HG03575 (cell line): ENCODE measurements at regions not wholly inside any gene's neighbourhood (a gene's known extent, or its start where the extent isn't known, plus 50 kb on each side); places are given as distances from the start of the nearest gene placed in this dataset.

Source experiments
- ATAC-seq: cut with Tn5 transposase; IDR thresholded peaks from one replicate; pipeline ENCODE4 v1.9.1; 2021; ENCODE audit not compliant: unreplicated experiment, insufficient number of reproducible peaks, low FRiP score; ENCODE audit errors: extremely low read depth

DNA sequence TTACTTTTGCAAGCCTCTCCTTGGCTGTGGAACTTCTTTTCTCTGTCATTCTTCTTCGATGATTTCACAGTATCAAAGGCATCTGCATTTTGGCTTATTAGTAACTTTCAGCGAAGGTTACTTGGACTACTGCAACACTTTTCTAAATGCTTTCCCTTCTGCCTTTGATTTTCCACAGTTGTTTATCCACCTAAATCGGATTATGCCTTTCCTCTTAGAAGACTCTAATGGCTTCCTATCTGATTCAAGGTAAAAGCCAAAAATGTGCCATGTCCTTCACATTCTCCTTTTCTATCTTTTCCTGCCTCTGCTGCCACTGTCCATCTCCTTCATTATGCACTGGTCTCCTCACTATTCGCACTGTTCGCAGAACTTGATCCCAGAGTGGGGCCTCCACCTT lies 1606.3 kb upstream of the LRRTM3 start:
- no peak for ATAC-seq

DNA sequence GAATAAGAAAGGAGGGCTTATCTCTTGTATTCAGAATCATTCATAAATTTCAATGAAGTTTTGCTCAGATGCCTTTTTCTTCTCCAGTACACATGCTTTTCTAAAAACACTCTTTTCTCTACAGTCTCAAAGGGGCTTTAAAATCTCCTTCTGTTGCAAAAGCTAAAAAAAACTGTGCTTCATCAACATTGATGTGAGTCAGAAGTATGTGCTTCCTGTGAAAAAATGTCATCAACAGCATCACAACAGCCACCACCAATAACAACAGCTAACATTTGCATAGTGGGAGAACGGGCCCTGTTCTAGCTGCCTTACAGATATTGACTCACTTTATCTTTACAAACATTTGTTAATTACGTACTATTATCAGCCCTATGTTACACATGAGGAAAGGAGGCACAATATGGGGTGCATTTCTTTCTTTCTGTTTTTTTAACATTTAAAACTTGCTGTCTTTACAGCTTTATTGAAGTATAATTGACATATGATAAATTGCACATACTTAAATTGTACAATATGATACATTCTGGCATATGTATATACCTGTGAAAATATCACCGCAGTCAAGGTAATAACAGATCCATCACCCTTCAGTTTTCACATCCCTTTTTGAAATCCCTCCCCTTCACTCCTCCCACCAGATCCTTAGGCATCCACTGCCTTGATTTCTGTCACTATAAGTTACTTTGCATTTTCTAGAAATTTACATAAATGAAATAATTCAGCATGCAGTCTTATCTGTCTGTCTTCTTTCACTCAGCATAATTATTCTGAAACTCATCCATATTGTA lies 1605.4 kb upstream of the LRRTM3 start:
- no peak for ATAC-seq

DNA sequence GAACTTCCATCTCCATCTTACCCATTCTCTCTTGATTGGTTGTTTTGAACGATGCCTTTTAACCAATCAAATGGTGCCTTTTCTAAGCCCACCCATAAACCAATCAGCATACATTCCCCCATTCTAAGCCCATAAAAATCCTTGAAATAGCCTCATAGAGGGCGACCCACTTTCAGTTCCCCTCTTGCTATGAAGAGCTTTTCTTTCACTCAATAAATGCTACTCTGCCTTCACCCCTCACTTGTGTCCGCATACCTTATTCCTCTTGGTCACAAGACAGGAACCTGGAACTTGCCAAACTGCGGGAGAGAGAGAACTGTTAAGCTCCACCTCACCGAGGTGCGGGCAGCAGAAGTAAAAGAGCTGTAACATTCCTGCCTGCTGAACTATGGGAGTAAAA lies 1602.0 kb upstream of the LRRTM3 start:
- no peak for ATAC-seq

DNA sequence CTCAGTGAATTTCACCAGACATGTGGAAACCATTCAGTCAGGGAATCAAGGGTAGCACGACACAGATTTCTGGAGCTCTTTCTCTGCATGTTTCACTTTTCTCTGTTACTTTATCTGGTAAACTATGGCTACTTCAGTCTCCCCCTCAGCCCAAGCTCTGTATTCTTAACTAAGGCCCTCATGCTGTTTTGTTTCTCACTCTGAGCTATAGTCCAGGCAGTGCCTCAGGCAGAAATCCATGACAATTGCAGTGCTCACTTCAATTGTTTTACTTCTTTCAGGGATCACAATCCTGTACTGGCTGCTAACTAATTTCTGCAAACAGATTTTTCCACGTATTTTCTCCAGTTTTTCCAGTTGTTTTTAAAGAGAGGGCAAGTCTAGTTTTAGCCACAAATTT lies 1599.9 kb upstream of the LRRTM3 start:
- ATAC-seq = no peak

DNA sequence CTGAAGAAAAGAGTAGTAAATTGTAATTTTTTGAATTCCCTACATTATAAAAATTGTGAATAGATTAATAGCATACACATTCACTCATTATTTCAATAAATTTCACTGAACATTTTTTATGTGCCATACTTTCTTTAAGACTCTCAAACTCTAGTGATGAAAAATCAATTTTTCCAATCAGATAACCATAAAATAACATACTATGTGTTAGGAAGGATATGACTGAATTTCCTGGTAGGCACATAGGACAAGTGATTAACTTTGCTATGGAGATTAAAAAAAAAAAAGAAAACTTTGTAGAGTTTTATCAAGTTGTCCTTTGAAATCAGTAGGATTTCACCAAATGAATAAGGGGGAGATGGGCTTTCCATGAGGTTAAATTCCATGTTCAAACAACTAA lies 1597.3 kb upstream of the LRRTM3 start:
- ATAC-seq = no peak

DNA sequence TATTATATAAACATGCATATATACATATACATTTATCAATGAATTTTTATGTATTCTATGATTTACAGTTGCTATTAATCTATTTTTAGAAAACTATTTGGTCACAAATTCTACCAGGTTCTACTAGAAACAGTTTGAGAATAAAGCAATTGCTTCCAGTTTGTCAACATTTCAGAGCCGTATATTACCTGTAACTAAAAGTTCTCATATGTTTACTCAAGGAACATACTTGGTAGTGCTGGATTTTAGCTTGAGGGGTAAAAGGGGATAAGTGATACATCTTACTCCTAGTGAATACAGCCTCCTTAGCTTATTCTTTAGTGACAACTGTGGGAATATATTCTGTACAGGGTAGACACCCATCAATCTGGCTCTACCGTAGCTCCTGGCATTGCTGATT lies 1590.5 kb upstream of the LRRTM3 start:
- ATAC-seq = no peak

DNA sequence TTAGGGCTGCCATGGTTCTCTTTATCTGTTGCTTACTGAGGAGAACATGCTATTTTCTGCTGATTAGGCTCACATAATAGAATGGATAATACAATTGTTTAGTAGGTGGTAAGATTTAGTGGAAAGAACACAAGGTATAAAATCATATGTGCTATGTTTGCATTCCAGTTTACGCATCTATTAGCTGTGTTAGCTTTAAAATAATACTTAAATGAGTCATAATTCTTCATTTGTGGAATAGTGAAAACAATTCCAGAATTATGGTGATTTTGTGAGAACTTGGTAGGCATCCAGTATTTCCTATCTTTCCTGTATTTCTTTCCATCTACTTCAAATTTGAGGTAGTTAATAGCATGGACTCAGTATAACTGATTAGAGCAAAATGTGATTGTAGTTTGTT lies 1585.5 kb upstream of the LRRTM3 start:
- ATAC-seq = no peak

DNA sequence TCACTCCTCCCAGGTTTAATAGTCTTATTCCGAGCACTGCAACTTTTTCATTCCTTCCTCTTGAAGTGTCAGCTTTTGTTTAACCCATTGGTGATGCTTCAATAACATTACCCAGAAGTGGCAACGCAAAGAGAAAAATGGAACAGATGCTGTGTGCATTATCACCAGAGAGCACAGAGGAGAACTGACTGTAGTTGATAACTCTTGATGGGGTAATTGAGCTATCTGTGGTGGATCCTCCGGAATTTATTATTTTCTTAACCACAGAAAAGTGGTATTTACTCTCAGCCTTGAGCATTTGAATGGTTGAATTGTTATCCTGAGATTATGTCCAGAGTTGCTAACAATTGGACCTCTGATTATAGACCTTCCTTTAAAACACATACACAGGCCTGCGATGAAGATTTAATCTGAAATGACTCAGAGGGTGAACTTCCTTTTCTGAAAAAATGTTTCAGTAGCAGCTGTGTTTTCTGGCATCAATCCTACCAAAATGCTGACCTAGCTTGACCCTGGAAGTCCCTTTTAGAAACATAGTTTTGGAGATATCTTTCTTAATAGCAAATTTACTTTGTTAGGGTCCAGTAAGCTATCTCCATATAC lies 1584.4 kb upstream of the LRRTM3 start:
- no peak for ATAC-seq

DNA sequence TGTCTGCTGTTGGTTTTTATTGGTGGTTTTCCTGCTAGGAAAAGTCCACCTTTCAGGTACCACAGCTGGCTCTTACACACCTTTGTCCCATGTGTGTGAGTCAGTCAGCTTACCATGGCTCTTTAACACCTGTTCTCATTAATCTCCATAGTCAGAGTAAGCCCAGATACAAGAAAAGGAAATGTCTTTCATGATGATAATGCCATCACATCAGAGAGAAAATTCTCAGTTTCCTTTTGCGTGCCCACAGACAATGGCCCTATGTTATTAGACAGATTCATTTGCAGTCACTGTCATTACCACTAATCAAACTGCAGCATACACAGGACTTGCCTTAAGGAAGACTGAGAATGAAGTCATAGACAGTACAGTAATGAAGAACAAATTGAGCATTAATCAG lies 1583.6 kb upstream of the LRRTM3 start:
- no peak for ATAC-seq

DNA sequence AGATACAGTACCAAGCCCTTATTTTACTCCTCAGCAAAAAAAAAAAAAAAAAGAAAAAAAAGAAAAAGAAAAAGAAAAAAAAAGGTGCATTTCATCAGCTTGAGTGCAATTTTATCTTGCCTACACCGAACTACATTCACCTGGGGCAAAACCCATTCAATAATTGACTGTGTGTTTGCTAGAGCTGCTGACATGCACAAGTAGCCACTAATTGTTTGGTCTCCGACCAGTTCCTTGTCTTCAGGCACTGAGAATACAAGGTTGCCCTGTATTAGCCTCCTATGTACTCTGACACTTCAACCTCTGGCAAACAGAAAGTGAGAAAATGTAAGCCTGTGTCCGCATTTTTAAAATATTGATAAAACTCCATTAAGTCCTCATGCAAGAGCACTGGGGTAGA lies 1579.4 kb upstream of the LRRTM3 start:
- ATAC-seq = no peak

DNA sequence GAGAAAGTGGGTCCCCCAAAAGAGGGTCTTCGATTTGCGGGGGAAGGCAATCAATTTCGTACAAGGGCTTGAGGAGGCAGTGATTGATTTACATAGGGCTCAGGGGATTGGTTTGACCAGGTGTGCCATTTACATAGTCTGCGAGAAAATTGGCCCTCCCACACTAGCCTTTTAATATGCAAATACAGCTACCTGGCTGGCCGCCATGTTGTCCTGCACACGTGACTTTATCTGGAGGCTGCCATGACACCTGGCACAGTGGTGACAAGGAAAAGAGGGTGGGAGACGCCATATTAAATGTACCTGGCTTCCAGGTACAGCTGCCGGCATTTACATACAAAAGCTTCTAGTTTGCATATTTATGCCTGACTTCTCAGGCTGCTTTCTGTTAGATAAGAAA lies 1577.2 kb upstream of the LRRTM3 start:
- no peak for ATAC-seq

DNA sequence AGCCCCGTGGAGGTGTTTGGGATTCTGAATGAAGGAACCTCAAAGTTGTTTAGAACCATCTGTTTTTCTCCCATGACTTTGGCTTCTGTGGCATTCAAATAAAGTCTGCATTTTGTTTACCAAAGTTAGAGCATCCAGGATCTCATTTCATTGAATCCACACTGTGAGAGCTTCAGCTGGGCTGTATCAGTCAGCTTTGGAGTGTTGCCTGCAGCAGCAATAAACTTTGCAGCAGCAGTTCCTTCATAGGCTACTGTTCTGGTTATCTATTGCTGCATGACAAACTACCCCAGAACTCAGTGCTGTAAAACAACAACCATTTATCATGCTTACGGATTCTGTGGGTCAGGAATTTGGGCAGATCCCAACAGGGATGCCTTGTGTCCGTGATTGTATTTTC lies 1575.2 kb upstream of the LRRTM3 start:
- no peak for ATAC-seq

DNA sequence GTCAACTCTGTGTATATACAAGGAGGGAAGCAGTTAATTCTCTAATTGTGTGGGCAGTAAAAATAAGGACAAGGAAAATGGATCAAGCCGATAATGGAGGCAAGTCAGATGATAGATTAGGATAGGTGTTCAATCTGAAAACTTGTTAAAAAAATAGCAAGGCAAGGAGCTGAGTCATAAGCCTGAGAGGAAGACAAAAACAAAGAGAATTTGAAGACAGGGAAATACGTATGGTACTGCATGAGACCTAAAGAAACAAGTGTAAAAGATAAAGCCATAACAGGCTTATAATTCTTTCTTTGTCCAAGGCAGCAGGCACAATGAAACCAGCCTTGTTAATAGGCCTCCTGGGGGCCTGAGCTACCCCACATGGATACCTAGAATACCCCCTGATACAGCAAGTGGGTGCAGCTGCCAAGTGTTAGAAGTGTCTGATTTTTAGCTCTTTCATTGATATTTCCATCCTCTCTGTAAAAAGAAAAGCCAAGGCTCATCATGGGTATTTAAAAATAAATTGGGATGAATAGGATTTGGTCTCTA lies 1570.6 kb upstream of the LRRTM3 start:
- no peak for ATAC-seq

DNA sequence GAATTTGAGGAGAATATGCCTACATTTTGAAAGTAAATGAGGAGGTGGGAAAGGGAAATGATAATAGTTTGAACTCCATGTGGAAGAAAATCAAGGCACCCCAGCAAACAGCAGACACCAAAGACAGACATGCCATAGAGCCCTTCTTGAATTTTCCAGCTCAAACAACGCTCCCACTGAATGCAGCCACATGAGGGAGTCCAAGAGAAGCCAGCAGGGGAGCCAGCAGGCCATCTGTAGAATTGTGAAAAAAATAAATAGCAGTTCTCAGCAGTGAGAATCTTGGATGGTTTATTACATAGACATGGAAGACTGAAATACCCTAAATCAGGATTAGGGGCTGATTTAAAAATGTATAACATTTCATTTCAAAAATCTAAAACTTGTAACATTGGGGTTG lies 1567.3 kb upstream of the LRRTM3 start:
- ATAC-seq = no peak

DNA sequence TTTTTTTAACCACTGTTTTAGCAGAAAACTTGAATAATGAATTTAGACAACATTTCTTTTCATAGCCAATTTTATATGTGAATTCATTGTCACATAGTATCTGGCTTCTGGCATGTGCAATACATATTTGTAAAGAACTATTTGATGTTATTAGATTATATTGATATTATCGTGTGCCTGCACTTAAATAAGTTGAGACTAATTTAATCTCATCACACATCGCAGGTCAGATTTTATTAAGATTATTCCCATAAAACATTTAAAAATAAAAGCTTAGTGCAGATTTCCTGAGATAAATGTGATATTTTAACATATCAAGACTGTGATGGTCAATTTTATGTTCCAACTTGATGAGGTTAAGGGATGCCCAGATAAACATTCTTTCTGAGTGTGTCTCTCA lies 1565.3 kb upstream of the LRRTM3 start:
- no peak for ATAC-seq

DNA sequence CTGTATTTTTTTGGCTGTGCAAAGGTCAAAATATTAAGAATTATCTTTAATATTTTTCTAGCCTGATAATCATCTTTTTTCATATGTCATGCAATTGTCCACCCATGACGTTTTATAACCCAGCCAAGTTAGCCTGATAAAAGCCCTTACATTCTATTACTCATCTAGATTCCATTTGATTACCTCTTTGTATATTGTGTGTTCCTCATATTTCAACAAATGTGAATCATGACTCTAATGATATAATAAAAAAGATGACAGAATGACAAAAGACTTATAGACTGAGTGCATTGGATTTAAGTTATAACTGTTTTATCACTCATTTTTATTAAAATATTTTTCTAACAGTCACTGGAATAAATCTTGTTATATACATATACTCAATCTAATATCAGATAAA lies 1560.0 kb upstream of the LRRTM3 start:
- ATAC-seq = no peak

DNA sequence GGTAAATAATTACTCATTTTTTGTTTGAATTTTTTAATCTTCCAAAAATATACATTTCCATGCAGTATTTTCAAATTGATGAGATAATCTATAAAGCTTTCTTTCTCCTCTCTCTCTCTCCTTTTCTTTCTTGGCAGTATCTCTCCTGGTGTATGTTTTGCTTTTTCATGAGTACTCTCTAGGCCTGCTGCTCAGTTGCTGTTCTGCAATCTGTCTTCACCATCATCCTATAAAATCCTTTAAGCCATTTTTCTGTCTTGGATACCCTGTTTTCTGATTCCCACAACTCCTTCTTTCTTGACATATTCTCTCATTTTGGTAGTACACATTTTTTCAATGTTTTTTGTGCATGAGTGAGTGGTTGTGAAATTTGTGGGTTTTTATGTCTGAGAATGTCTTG lies 1558.1 kb upstream of the LRRTM3 start:
- ATAC-seq = no peak

DNA sequence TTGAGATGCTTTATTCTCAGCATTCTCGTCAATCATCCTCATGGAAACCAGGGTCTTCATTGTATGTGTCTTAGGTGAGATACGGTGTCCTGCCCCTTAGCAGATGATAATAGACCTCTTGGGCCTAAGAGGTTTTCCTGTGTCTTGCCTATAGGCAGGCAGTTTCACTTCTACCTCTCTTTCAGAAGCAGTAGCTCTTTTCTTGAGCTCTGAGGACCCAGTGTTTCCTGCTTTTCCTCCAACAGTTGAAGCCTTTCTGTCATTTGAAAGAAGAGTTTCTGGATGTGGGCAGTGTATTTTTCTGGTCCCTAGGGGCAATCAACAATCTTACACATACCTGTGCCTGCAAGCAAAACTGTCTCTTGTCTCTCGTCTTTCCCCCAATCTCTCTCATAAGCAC lies 1550.3 kb upstream of the LRRTM3 start:
- no peak for ATAC-seq

DNA sequence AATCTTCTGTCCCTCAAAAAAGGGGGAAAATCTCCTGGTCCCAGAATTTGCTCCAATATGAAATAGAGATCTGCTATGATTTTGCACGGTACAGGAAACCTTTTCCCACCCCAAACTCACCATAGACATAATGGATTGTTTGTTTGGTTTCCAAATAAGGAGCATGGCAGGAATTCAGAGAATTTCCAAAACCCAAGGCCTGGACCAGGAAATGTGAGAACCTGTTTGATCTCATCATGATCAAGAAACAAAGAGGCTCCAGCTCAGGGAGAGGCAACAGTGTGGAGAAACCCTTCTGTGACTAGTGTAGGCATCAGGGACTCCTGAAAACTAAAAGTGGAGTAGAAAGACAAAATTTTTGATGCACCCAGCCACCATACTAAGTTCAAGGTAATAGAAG lies 1548.1 kb upstream of the LRRTM3 start:
- no peak for ATAC-seq

DNA sequence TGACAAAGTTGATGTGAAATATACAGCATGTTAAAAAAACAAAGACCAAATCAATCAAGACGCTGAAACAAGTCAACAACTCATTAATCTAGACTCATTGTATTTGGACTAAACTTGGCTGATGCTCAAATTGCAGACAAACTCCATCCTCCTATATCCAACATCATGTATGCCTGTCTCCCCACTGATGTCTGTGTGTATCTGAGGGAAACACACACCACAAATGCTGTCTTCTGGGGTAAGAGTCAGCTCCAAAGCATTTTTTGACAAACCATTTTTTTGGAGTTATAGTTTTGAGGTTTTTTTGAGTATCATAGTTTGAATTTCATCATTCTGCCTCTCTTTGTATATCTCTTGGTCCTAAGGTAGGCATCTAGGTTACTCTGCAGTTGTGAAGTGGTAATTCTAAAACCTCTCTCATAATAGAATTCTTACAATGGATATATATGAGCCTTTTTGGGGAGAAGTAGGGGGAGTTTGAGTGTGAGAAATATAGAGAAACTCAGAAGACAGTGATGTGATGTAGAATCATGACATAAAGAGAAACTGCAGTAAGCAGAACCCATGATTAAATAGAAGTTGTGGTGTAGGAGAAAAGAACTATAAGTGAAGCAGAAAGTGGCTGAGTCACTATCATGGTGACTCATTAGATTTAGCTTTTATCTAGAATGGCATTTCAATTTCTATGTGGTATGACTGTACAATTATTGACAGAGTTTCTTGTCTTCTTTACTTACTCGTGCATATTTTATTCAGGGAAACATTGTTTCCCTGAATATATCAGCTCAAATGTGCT lies 1531.1 kb upstream of the LRRTM3 start:
- ATAC-seq = peak; percentile 57
